ENCODE measurements at regions not wholly inside any gene's neighbourhood (a gene's known extent, or its start where the extent isn't known, plus 50 kb on each side); places are given as distances from the start of the nearest gene placed in this dataset.
A peak's percentile ranks its signal among the peaks of the same experiment; 100 is the strongest.

DNA sequence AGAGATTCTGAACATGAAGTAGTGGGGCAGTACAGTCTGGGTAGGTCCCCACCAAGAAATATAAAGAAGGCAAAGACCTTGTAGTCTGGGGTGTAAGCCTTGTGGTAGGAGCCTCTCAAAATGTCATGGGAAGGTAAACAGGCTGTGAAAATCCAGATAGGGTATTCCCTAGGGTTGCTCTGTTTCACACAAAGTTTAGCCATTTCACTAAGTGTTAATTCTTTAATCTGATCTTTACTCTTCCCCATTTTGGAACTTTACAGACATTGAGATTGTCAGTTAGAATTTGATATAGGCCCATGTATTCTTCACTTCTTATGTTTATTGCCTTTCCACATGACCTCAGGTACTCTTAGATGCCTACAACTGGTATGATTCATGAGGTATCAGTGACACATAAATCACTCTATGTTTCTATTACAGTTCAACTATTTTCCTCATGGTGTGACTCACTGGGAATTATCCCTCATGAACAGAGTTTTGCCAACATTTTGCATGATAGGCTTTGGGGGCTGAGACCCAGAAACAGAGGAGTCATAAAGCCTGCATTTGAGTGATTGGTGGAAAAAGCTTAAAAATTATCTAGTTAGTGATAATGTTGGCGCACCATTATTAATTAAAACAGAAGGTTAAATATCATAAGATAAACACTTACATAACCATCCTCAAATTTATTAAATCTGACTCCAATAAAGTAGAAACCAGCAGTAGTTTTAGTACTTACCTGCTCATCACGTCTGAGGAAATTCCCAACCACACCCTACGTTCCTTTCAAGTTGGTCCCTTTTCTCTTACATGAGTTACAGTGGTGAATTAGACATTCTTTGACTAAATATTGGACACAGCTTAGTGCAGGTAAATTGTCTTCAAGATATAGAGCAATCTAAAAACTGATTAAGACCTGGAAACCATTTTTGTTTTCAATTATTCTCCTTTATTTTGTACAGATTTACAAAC, 399.8 kb upstream of the MEF2C start:
- DNase-seq: no peak

DNA sequence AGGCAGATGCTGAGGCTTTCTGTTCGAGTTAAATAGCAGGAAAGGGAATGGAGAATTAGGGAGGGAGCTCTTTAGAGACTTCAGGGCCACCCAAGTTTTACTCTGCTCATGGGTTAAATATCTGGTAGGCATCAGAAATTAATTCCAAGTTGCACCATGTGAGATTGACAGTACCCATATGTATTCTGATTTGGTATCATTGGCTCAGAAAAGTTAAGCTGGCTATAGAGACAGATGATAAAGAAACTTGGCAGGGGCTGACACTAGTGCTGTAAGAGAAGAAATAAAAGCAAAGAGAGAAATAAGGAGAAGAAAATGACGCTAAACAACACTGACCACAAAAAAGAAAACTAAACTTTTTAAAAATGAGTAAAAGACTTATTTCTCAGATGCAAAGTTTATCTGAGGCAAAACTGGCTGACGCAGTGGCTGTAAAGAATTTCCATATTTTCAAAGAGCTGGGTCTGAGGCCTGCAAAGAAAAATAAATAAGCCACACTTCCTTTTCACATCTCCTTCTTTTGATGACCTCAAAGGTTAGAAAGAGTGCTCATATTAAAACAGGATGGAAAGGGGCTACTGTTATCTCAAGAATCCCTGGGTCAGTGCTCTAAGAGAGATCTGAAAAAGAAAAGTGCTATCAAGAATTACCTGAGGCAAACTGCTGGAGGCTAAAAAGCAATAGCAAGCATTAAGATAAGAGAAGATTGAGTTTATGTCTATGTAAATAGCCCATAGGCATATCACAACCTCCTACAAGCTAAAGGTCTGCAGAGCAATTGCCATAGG, 399.0 kb upstream of the MEF2C start:
- DNase-seq: no peak

DNA sequence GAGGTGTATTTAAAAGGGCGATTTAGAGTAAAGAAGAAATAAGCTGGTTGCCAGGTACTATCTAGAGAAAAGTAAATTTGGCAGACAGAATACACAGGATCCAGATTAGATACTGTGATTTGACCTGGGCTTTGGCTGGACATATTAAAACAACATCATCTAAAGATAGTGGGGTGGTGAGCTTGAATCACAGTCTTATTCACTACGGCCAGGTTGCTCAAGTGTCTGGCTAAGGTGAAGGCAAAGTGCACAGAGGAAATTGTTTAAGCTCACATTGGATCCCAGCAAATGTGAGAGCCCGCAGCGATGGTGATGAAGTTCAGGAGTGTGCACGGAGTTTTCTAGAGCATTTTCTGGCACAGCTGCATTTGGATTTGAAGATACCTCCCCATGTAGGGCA, 398.2 kb upstream of the MEF2C start:
- no peak for DNase-seq

DNA sequence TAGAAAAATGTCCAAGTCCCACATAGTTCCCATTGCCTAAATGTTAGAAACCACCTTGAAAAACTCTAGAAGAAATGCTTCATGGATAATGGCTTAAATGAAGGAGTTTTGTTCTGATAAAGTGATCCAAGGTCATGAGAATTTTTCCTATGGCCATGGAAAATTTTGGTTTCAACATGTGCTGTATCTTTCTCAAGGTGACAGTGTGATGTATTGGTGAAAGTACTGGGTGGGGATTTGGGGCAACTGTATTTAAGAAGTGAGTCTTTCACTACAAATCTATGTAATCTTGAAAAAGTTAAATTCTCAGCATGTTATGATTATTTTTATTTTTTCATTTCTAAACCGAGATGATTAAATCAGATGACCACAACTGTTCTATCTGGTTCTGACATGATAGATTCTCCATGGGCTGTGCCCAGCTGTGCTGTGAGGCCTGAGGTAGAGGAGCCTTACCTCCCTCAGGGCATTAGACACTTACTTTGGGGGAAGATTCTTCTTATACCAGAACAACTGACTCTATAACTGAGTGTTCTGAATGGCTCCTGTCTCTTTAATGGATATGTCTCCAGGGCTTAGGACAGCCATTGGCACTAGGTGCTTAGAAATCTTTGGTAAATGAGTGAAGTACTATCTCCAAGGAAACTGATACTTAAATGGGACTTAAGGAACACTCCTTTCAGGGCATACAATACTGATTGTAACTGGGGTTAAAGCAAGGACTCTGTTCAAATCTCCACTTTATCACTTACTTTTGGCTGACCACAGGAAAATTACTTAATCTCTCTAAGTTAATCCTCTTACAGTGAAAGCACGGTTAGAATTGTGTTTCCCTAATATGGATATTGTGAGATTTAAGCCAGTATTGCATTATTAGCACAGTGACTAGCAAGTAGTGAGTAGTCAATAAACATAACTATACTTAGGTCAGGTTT, 397.4 kb upstream of the MEF2C start:
- DNase-seq: no peak

DNA sequence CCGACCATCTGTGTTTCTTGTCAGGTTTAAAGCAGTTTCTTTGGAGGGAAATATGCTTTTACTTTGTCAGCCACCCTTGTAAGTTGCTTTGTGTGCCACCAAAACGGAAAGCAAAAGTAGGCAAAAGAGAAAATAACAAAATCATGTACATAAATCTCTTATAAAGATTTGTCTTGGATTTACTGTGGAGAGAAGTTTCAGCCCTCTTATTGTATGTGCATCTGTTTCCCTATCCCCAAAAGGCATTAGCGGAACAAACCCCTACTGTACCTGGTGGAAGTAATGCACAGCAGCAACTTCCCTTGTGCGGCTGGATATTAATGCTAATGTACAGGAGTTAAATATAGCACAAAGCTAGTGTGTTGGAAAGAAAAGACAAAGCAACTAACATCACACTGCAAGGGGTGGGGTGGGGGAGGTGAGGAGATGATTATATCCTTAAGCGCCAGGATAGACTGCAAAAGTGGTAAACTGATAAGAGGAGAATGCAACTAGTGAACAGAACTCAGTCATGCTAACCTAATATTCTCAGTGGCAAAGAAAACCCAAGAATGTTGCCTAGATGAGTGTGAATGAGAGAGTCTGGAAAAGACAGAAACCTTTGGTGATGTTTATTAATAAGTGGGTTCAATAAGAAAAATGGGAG, 396.5 kb upstream of the MEF2C start:
- DNase-seq: no peak

DNA sequence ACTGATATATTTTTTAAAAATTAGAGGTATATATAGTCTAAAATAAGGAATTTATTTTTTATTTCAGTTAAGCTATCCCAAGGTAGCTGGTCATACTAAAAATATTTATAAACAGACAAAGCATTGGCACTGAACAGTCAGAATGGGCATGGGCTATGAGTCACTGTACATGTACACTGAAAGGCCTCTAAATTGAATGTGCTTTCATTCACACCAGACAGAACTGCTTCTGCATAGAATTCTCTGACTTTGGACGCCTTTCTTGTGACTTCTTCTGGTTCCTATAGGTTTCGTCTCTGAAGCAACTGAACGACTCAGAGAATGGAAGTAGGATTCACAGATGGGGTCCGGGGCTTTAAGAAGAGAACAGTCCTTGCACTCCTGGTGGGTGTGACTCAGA, 394.8 kb upstream of the MEF2C start:
- no peak for DNase-seq

DNA sequence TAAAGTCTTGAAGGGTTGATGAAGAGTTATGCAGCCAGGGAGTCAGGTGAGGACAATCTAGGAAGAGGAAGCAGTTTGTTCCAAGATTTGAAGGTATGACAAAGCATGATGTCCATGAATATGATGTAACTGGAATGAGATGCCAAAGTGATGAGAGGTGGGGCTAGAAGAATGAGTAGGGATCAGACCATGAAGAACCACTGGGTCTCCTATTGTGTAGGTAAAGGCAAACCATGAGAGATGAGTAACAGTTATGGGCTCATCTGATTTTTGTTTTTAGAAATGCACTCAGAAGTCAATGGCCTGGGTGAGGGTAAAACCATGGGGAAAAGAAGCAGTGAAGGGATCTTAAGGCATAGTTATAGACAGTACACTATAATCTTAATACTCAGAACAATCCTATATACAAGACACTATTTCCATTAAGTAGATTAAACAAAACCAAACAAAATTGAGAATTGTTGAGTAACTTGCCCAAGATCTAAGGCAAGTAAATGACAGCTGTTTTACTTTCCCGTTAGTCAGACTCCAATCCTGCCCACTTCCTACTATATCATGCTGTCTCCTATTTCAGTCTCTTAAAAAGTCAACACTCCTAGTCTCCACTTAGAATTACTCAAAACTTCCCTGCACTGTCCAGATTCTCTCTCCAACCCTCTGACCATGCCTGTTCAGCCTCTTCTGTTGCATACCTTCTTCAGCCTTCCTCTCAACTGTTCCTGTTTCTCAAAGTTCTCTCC, 393.8 kb upstream of the MEF2C start:
- no peak for DNase-seq

DNA sequence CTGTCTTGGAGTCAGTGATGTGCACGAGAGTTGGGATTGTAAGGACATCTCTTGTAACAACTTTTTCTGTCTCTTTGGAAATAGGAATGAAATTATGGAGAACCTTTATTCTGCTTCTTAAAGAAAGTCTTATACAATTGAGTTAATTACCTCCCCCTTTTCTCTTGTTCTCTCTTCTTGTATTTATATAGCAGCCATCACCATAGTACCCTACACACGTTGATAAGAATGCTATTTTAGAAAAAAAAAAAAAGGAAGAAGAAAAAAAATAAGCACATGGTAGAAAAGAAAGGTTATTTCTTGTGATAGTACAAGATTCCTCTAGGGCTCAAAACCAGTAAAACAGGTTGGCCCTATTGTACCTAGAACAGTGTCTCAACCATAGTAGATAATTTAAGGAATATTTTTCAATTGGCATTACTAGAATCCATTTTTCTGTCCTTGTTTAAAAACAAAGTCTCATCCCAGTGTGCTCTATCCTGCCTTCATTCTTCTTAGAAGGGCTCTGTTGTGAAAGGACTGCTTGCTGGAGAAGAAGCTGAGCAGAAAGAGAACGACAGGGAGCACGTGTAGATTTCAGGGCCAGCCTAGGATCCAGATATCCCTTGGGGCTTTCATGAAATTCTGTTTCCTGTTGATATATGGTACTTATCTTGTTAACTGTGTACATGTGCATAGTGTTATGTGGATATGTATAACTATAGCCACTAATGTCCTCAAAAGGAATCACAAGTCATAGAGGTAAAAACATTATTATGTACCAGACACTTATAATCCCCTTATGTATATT, 392.3 kb upstream of the MEF2C start:
- no peak for DNase-seq

DNA sequence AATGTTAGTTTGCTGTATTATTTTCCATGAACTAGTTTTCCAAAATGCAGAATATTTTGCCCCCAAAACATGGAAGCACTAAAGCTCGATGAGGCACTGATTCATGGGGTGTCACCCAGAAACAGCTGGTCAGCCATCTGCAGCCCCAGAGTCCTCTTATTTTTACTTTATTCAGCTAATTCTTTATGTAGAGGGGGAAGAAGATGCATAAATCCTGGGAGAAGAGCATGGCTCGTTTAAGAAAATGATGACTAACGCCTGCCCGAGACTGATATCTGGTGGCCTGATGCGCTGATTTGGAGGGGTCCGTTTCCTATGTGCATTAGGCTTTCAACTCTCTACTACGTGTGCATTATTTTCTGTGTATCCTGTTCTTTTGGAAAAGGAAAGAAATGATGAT, 390.3 kb upstream of the MEF2C start:
- DNase-seq: no peak

DNA sequence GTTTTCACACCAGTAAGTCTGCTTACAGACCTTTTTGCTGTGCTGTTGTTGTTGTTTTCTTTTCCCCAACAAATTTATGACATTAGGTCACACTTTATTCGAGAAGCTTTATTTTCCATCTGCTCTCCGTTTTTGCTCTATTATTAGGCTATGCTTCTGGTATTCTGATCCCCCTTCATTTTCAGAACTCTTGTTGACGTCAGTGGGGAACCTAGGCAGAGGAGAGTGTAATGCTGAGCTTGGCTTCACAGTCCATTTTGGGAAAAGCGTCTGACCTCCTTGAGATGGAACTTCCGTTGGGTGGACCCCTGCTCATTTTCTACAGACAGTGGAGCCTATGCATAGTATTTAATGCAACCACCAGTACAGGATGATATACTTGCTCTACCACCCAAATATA, 387.9 kb upstream of the MEF2C start:
- DNase-seq: no peak

DNA sequence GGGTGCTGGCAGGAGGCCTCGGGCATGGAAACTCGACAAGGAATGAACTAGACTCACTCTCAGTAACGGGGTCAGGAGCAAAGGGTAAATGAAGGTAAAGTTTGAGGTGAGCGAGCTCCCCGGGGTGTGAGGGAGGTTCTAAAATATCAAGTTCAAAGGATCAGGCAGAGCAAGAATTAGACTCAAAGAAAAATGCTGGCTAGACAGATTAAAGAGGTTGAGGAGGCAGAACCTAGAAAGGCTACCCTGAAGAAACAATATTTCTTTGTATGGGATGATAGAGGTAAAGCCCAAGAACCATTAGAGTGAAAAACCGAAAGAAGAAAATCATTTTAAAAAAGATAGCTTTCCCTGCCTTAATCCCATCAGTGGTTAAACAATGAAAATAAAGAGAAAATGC, 386.7 kb upstream of the MEF2C start:
- DNase-seq: no peak

DNA sequence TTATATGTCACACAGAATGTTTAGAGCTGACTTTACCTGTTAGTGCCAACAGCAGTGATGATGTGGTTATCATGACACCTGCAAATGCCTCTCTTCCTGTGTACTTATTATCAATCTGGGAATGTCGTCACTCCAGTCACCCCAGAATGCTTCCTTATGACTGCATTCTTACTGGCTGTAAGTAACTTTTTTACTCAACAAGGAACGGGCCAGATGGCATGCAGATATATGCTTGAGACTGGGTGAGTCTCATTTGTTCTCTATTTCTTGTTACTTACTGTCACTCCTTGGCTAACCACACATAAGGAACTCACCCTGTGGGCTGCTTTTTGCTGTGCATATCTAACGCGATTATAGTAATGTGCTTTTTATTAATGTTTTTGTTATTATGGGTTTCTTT, 385.5 kb upstream of the MEF2C start:
- no peak for DNase-seq

DNA sequence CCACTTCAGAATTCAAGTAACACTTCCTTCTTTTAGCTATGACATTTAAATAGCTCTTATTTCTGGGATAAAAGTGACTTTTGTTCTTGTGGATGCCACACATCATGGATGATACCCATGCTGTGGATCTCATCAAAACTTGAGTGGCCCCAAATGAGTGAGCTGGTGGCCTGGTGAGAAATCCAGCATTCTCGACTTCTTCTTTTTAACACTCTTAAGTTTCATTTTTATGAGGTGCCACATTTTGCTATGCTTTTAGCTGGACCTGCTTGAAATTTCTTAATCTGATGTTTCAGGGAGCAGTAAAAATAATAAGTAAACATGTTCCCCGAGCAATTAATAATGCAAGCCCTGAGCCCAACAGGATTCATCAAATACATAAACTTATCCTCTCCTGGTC, 384.8 kb upstream of the MEF2C start:
- DNase-seq: no peak

DNA sequence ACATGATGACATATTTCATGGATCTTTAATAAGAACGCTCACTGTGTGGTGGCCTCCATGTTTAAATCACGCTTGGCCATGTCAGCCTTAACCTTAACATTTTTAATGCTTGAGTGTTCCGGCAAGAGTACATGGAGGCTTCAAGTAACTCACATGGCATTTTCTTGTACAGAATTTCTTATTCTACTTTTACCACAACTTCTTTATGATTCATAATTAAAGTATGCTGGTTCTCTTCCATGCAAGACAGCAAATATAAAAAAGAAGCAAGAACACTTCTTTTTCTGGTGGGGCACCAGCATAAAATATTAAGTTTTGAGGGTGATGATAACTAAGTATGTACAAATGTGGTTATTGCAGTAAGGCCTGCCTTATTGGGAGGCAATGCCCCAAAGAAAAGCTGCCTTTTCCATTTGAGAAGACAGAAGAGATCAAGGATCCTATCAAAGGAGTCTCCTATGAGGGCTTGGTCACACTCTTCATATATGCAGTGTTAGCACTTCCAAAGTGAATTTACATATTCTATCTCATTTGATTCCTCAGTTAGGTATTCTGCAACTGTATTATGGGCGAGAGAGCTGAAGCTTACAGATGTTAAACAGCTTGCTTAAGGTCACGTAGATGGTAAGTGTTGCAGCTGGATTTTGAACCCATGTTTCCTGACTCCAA, 382.7 kb upstream of the MEF2C start:
- DNase-seq: no peak

DNA sequence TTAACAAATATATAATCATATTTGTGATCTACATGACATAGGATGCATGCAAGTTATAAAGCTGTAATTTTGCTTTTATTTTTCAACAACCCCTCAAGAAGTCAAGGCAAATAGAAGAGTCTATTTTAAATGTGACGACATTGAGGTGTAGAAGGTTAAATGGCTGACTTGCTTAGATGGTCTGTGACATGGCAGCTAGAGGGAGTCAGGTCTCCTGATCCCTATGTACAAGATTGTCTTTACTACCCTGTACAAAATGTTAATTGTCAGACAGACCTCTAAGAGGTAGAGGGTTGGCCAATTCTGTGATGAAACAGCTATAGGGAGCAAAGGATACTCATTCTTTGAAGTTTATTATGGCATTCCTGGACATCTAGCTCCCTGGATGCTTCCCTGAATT, 380.9 kb upstream of the MEF2C start:
- DNase-seq: no peak

DNA sequence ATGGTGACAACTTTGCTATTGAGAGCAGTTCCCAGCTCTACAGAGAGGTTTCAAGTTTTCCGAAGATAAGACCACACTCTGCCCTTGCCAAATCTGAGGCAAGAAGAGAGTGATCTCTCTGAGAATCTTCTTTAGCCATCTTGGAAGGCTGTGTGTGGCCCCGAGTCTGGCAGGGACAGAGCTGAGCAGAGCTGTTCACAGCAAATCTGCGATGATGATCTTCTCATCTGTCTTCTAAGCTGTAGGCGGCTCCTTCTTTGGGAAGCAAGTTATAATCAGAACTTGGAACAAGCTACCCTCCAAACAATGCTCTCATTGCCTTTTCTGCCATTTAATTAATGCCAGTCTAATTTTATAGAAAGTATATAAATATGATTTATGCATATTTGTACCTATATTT, 379.0 kb upstream of the MEF2C start:
- no peak for DNase-seq

DNA sequence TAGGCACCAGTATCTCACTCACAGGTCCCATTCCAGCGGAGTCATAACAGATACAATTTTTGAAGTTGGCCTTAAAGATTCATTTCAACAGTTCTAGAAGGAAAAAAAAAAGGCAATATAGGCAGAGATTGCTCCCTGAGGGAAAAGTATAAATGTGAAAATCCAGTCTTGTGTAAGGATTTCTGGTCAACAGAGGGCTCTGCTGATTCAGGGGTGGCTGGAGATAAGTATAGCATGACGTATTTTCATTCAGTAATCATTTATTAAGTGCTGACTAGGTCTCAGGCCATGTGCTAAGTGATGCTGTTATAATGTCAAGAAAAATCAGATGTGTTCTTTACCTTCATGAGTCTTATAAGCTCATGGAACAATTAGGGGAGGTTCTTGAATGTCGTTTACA, 377.3 kb upstream of the MEF2C start:
- DNase-seq: no peak

DNA sequence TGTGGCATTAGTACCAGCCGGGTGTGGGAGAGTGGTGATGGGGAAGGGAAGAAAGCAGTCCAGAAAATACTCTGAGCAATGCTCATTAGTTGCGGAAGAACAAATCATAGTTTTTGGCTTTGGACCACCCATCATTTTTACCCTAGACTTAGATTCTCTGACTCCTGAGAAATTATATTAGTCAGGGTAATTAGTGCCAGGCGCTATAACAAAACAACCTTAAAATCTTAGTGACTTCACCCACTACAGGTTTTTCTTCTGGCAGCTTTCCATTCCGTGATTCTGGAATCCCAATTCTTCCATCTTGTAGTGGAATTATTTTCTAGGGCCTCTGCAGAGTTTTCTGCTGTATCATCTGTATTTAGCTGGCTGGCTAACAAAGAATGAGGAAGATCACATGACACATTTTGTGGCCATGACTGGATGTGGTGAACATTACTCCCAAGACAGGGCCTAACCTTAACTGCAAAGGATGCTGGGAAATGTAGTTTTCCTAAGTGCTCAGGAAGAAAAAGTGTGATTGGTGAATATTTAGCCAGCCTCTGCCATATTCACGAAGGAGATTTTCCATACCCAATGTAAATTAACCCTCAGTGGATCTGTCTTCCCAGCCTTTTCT, 373.0 kb upstream of the MEF2C start:
- DNase-seq: peak; percentile 41

DNA sequence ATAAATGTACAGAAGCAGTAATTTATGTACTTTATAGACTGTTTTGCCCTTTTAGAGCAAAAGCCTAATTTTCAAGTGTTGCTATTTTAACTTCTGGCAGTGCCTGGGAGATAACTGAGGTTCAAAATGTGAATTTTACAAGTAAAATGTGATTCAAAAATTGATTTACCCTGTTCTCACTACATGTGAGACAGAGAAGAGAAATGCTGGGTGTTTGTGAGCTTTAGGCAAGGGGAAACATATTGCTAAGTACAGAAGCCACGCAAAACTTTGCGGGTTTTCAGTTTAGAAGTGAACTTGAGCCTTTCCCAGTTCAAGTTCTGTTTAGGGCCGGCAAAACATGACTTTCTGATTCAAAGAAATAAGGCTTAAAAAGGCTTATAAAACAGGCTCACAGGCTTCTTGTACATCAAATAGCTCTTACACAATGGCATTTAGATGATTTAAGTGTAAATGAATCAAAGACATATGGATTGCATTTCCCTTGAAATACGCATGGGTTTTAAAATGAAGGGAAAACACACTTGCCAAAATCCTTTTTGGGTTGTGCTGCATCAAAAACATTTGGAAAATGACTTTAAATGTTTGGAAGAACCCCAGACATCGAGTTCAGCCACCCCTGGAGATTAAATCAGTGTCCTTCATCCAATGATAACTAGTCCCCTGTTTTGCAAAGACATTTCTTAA, 370.8 kb upstream of the MEF2C start:
- DNase-seq: no peak
